ENCODE measurements at regions not wholly inside any gene's neighbourhood (a gene's known extent, or its start where the extent isn't known, plus 50 kb on each side); places are given as distances from the start of the nearest gene placed in this dataset.
"Not testable (repeated sequence)": the region's sequence is repeated elsewhere in the genome, so short reads cannot be mapped to it uniquely, and the experiment has no call there.

DNA sequence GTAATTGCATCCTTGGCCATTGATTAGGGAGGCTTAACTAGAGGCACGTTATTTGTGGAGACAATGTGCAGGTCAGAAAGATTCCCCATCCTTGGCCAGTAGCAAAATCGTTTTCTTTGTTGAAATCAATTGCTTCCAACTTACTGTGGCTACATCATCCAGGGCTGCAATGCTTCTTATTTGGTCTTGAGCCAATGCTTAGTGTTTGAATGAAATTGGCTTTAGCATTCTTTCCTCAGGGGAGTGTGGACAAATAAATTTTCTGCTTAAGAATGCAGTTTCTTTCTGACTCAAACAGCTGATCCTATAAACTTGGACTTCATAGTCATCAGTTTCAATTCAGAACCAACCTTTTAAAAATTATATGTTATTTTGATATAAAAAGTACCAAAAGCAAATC, 95.6 kb downstream of the ARHGAP11B start:
- ATAC-seq; H3K27ac ChIP-seq; H3K4me1 ChIP-seq; intact Hi-C loops (cut with DNase I); H3K4me3 ChIP-seq; H3K36me3 ChIP-seq; H3K27me3 ChIP-seq; DNase-seq; H3K9me3 ChIP-seq: not testable (repeated sequence)
- WGBS (ENCODE audit: insufficient coverage, low coverage, low lambda C conversion rate, missing lambda C conversion rate), result 88% methylated on average over 2 of the region's 2 CpGs

DNA sequence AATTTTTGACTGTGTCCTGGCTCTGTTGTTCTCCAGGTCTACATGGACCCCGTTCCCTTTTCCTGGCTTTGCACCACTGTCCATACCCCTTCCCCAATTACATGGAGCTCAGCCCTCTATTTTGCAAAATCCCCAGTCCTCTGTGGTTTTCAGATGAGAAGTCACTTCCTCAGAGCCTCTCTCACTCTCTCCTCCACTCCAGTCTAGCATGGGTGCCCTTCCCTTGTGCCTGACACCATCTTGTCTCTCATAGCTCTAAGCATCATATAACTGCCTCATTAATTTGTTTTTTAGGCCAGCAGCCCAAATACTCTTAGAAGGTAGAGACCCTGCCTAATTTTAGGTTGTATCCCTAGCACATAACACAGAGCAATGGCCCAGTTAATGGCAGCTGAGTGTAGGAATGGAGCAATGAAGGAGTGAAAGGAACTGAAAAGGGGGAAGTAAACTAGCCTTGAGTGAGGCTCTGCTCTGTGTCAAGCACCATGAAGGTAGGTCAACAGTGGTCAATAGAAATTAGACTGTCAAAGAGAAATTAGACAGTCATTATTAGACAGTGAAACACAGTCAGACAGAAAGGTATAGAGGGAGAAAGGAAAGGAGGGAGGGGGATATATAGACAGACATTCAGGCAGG, 97.7 kb downstream of the ARHGAP11B start:
- ATAC-seq; H3K4me3 ChIP-seq; H3K9me3 ChIP-seq; H3K27ac ChIP-seq; H3K36me3 ChIP-seq; intact Hi-C loops (cut with DNase I); H3K4me1 ChIP-seq; DNase-seq; H3K27me3 ChIP-seq: not testable (repeated sequence)
- 86% methylated on average over 1 of the region's 1 CpG for WGBS (ENCODE audit: insufficient coverage, low coverage, low lambda C conversion rate, missing lambda C conversion rate)

DNA sequence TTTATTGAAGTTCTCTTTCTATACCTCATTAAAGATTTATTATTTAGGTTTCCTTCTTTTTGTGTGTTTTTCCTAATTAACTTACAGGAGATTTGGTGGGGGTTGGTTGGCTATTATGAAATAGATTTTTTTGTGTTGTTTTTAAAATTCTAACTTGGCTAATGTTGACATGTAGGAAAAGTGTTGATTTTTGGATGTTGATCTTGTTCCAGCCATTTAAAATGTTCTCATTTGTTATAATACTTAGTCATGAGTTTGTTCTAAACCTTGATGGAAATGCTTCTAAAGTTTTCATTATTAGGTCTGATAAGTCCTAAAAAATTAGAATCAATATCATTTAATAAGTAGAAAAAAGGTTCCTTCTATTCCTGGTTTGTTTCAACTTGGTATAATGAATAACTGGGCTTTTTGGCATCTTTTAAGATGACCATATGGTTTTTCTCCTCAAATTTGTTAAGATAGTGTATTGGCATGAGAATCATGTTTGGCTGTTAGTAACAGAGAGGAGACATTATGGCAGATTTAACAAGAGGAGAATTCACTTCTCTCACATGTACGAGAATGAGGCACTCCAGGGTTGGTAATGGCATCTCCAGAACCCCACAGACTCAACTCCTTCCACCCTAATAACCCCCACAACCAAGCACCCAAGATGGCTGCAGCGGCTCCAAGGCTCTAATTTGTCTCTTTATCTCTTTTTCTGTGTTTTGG, 104.1 kb downstream of the ARHGAP11B start:
- 88% methylated on average over 2 of the region's 2 CpGs for WGBS (ENCODE audit: insufficient coverage, low coverage, low lambda C conversion rate, missing lambda C conversion rate)
- H3K4me3 ChIP-seq; H3K27ac ChIP-seq; H3K27me3 ChIP-seq; ATAC-seq; DNase-seq; H3K9me3 ChIP-seq; H3K36me3 ChIP-seq; intact Hi-C loops (cut with DNase I); H3K4me1 ChIP-seq: not testable (repeated sequence)

DNA sequence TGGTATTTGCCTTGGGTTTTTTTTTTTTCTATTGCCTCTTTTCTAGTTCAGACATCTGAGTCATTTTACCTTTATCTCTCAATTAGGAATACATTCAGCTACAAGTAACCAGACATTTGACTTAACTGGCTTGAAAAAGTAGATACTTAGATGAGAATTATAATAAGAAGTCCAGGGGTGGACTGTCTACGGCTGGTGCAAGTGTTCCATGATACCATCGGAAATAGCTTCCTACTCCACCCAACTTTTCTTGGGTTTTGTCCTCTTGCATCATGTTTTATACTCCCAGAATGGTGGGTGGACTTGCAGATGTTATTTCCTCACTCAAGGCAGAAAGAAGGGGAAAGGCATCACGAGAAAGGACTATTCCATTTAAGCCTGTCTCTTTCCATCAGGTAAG, 104.7 kb downstream of the ARHGAP11B start:
- DNase-seq; H3K27ac ChIP-seq; H3K27me3 ChIP-seq; H3K4me1 ChIP-seq; H3K36me3 ChIP-seq; intact Hi-C loops (cut with DNase I); H3K4me3 ChIP-seq; H3K9me3 ChIP-seq; ATAC-seq: not testable (repeated sequence)
- WGBS (ENCODE audit: insufficient coverage, low coverage, low lambda C conversion rate, missing lambda C conversion rate), result 81% methylated on average over 3 of the region's 3 CpGs

DNA sequence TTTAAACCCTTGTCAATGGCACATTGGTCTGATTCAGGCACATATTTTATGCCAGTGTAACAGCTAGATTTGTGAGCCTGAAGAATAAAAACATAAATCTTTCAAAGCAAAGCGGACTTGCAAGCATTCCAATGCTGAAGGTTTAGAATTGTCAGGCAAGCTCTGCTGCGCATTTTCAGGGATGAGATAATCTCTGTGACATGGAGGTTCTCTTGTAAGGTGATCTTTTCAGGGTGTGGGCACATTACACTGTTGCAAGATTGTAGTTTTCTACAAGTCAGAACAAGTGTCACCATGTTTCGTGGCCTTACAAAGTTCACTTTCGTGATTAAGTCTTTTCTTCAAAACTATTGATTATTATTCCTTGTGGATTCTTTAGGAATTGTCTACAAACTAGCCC, 106.2 kb downstream of the ARHGAP11B start:
- intact Hi-C loops (cut with DNase I), result not testable (repeated sequence)
- 98% methylated on average over 4 of the region's 4 CpGs for WGBS (ENCODE audit: insufficient coverage, low coverage, low lambda C conversion rate, missing lambda C conversion rate)

DNA sequence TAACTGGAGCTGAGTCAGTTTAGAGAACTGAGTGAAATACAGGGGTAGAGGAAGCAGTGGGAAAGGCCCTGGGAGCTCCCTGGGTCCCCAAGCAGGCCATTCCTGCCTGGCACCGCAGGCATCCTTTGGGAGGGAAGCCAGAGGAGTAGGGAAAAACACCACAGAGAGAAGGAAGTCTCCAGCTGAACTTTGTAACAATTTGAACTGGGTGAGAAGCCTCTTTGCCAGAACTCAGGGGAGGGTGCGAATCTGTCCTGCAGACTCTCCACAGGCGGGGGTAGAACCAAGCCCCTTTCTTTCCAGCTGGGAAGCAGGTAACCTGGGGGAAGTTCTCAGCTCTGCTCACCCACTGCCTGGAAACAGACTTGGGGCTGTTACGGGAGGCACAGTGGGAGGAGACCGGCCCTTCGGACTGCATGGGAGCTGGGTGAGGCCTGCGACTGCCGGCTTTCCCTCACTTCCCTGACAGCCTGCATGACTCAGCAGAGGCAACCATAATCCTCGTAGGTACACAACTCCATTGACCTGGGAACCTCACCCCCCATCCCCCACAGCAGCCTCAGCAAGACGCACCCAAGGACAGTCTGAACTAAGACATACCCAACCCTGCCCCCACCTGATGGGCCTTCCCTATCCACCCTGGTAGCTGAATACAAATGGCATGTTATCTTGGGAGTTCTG, 110.1 kb downstream of the ARHGAP11B start:
- H3K27me3 ChIP-seq; intact Hi-C loops (cut with DNase I); H3K27ac ChIP-seq; DNase-seq; H3K4me3 ChIP-seq; H3K4me1 ChIP-seq; ATAC-seq; H3K9me3 ChIP-seq; H3K36me3 ChIP-seq: not testable (repeated sequence)
- WGBS (ENCODE audit: insufficient coverage, low coverage, low lambda C conversion rate, missing lambda C conversion rate), result 97% methylated on average over 6 of the region's 10 CpGs

More for the DNA sequence above, 106.2 kb downstream of the ARHGAP11B start:
- DNase-seq, H3K9me3 ChIP-seq, H3K27me3 ChIP-seq, H3K4me1 ChIP-seq, H3K27ac ChIP-seq, H3K36me3 ChIP-seq, ATAC-seq, H3K4me3 ChIP-seq: not testable (repeated sequence)

DNA sequence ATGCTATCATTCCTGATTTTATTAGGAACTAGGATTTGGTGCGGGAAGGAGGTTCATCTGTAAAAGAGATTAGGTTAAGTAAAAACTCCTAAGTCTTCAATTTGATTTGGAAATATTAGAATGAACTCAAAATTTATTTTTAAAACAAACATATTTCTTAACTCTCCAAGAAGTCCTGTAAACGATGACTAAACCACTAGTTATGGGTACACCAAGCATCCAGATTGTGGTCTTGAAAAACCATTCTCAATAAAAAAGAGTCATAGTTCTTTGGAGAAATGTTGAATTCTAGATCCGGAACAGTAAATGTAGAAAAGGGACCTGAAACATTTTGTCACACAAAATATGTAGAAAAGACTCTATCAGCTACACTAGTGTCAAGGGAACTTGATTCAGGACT, 116.9 kb downstream of the ARHGAP11B start:
- H3K4me3 ChIP-seq; H3K27ac ChIP-seq; ATAC-seq; H3K9me3 ChIP-seq; intact Hi-C loops (cut with DNase I); H3K4me1 ChIP-seq; H3K36me3 ChIP-seq; H3K27me3 ChIP-seq; DNase-seq: not testable (repeated sequence)
- WGBS (ENCODE audit: insufficient coverage, low coverage, low lambda C conversion rate, missing lambda C conversion rate), result 90% methylated on average over 3 of the region's 3 CpGs

DNA sequence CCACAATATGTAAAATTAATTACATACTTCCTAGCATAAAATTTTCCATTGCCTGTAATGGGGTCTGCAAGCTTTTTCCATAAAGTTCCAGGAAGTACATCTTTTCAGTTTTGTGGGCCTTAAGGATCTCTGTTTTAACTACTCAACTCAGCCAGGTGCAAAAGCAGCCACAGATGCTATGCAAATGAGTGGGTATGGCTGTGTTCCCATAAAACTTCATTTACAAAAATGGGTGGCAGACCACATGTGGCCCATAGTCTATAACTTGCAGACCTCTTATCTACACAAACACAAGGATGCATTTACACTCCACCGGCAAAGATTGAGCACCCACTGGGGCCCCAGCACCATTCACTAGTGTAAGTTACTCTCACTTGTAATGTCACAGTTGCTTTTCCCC, 123.1 kb downstream of the ARHGAP11B start:
- ATAC-seq; DNase-seq; H3K27ac ChIP-seq; H3K27me3 ChIP-seq; H3K4me1 ChIP-seq; H3K9me3 ChIP-seq; H3K4me3 ChIP-seq; H3K36me3 ChIP-seq; intact Hi-C loops (cut with DNase I): not testable (repeated sequence)
- WGBS (ENCODE audit: insufficient coverage, low coverage, low lambda C conversion rate, missing lambda C conversion rate), result no CpG with 5 or more reads among the region's 1 CpG
